K562 (cell line): ENCODE measurements at regions not wholly inside any gene's neighbourhood (a gene's known extent, or its start where the extent isn't known, plus 50 kb on each side); places are given as distances from the start of the nearest gene placed in this dataset.
A peak's percentile ranks its signal among the peaks of the same experiment; 100 is the strongest.

Source experiments
- BCL6 ChIP-seq: fragments of 250-450 bp; sonication (Bioruptor Pico); IDR thresholded peaks from 2 replicates; pipeline ENCODE4 v1.4.0; 2020
- CC2D1A ChIP-seq: fragments of 450-650 bp; IDR thresholded peaks from 2 replicates; pipeline ENCODE4 v1.6.1; 2017; ENCODE audit warnings: mild to moderate bottlenecking
- FOSL1 ChIP-seq: fragments of 200-800 bp; sonication (Bioruptor generic); conservative IDR thresholded peaks from 2 replicates; pipeline ENCODE4 v1.6.1; 2016; ENCODE audit warnings: missing genetic modification characterization, missing compliant biosample characterization
- NCOA2 ChIP-seq, 2 experiments: fragments of 450-650 bp; IDR thresholded peaks; 2 replicates each; pipeline ENCODE4 v1.6.1; 2018; ENCODE audit warnings: mild to moderate bottlenecking in 2 of 2, moderate library complexity in 1 of 2; ENCODE audit not compliant: partially characterized antibody in 2 of 2
- NFYB ChIP-seq: IDR thresholded peaks from 2 replicates; pipeline ENCODE4 v1.6.1; 2011; ENCODE audit warnings: mild to moderate bottlenecking, moderate library complexity; ENCODE audit not compliant: insufficient read length; ENCODE audit errors: extremely low read depth
- RAD51 ChIP-seq: fragments of 450-650 bp; IDR thresholded peaks from 2 replicates; pipeline ENCODE4 v1.7.1; 2016; ENCODE audit warnings: low read depth, mild to moderate bottlenecking, borderline replicate concordance
- REST ChIP-seq, 2 experiments: fragments of 450-650 bp; formaldehyde crosslinking in 1 of 2; IDR thresholded peaks; 2 replicates each; pipeline versions ENCODE4 v1.4.0 to v1.6.1; 2014 to 2020; ENCODE audit warnings: mild to moderate bottlenecking in 2 of 2, borderline replicate concordance in 1 of 2, low read depth in 1 of 2
- TCF15 ChIP-seq: fragments of 250-450 bp; sonication (Bioruptor Pico); IDR thresholded peaks from 2 replicates; pipeline ENCODE4 v1.8.0; 2022; ENCODE audit warnings: moderate library complexity, mild to moderate bottlenecking, inconsistent platforms
- TOE1 ChIP-seq, 2 experiments: fragments of 450-650 bp in 1 of 2; sonication (generic) in 1 of 2; formaldehyde crosslinking in 1 of 2; IDR thresholded peaks; 2 replicates each; pipeline versions ENCODE4 v1.7.1 to v1.8.0; 2016 to 2022; ENCODE audit warnings: borderline replicate concordance in 2 of 2, mild to moderate bottlenecking in 2 of 2, antibody characterized with exemption in 1 of 2, inconsistent platforms in 1 of 2, low read depth in 1 of 2, missing genetic modification reagents in 1 of 2, moderate library complexity in 1 of 2
- ZNF175 ChIP-seq: fragments of 200-800 bp; sonication (Bioruptor generic); IDR thresholded peaks from 2 replicates; pipeline ENCODE4 v1.6.1; 2016; ENCODE audit warnings: low read depth, mild to moderate bottlenecking, missing genetic modification characterization, missing compliant biosample characterization
- TF ChIP-seq, protein P1 (sequence below): fragments of 450-650 bp; formaldehyde crosslinking; IDR thresholded peaks from 2 replicates; pipeline ENCODE4 v1.4.0; 2020; ENCODE audit warnings: mild to moderate bottlenecking, moderate library complexity
- TF ChIP-seq, protein P2 (sequence below): sonication (generic); formaldehyde crosslinking; IDR thresholded peaks from 2 replicates; pipeline ENCODE4 v1.9.0; 2022; ENCODE audit warnings: mild to moderate bottlenecking, missing genetic modification reagents
- TF ChIP-seq, protein P3 (sequence below): fragments of 450-650 bp; formaldehyde crosslinking; IDR thresholded peaks from 2 replicates; pipeline ENCODE4 v1.4.0; 2020; ENCODE audit warnings: mild to moderate bottlenecking, mixed read lengths

DNA sequence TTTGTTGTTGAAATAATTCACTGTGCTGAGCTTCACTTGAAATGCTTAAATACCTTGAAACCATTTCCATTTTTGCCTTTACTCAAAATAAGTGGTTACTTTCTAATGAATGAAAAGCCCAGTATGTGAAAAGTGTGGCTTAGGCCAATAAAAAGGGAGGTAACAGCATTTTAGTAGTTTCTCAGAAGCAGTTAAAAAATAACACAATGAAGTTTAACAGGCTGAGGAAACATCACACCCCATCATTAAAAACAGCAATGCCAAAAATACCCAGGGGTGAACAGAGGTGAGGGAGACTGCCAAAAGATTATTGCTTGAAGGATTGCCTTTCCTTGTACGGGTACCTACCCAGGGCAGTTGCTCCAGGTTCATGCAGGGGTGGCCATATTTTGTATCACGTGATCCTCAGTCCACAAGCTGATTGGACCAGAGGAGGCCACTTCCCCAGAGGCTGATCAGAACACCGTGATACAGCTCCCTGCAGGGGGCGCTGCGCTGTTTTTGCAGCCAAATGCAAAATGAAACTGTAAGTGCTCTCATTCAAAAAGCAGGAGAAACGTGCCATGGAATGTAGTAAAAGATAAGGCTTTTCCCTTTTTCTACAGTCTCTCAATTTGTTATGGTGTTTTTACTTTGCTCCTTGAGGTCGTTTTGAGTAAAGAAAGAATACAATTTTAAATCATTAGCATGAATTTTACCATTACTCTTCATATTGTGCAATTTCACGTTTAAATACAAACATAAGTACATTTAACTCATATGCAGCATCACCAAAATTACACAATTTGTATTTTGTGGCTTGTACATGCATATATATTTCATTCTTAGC is 70.2 kb upstream of the SH3BP4 start (continued):
- no peak for TF ChIP-seq NCOA2 (IDR thresholded peaks at IDR 0.05; ENCODE audit: partially characterized antibody in 2 of 2)
- TF ChIP-seq, protein P1, sequence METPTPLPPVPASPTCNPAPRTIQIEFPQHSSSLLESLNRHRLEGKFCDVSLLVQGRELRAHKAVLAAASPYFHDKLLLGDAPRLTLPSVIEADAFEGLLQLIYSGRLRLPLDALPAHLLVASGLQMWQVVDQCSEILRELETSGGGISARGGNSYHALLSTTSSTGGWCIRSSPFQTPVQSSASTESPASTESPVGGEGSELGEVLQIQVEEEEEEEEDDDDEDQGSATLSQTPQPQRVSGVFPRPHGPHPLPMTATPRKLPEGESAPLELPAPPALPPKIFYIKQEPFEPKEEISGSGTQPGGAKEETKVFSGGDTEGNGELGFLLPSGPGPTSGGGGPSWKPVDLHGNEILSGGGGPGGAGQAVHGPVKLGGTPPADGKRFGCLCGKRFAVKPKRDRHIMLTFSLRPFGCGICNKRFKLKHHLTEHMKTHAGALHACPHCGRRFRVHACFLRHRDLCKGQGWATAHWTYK (CRISPR knock-in tag) = no peak
- peak; percentile 41 for TF ChIP-seq NFYB
- TF ChIP-seq CC2D1A = 0 out of 2 replicates have a peak, but pooled peaks have one; percentile 44
- TF ChIP-seq, protein P2, sequence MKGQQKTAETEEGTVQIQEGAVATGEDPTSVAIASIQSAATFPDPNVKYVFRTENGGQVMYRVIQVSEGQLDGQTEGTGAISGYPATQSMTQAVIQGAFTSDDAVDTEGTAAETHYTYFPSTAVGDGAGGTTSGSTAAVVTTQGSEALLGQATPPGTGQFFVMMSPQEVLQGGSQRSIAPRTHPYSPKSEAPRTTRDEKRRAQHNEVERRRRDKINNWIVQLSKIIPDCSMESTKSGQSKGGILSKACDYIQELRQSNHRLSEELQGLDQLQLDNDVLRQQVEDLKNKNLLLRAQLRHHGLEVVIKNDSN = peak; percentile 70
- no peak for TF ChIP-seq BCL6
- TF ChIP-seq TCF15 (CRISPR knock-in tag) = no peak
- TF ChIP-seq REST (IDR thresholded peaks at IDR 0.05; ENCODE audit: borderline replicate concordance) = peak; percentile 52
- no peak for TF ChIP-seq REST (CRISPR knock-in tag; IDR thresholded peaks at IDR 0.05; ENCODE audit: low read depth)
- TF ChIP-seq, protein P3, sequence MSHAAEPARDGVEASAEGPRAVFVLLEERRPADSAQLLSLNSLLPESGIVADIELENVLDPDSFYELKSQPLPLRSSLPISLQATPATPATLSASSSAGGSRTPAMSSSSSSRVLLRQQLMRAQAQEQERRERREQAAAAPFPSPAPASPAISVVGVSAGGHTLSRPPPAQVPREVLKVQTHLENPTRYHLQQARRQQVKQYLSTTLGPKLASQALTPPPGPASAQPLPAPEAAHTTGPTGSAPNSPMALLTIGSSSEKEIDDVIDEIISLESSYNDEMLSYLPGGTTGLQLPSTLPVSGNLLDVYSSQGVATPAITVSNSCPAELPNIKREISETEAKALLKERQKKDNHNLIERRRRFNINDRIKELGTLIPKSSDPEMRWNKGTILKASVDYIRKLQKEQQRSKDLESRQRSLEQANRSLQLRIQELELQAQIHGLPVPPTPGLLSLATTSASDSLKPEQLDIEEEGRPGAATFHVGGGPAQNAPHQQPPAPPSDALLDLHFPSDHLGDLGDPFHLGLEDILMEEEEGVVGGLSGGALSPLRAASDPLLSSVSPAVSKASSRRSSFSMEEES (CRISPR knock-in tag) = peak; percentile 96
- no peak for TF ChIP-seq ZNF175
- TF ChIP-seq RAD51 = peak; percentile 95
- peak; percentile 96 for TF ChIP-seq TOE1 (IDR thresholded peaks at IDR 0.05; ENCODE audit: borderline replicate concordance)
- TF ChIP-seq TOE1 (CRISPR knock-in tag; IDR thresholded peaks at IDR 0.05; ENCODE audit: borderline replicate concordance, low read depth) = no peak
- TF ChIP-seq FOSL1 (tag) = no peak
